BE2C (cell line): ENCODE measurements at regions not wholly inside any gene's neighbourhood (a gene's known extent, or its start where the extent isn't known, plus 50 kb on each side); places are given as distances from the start of the nearest gene placed in this dataset.
A peak's percentile ranks its signal among the peaks of the same experiment; 100 is the strongest.
"Not testable (repeated sequence)": the region's sequence is repeated elsewhere in the genome, so short reads cannot be mapped to it uniquely, and the experiment has no call there.

Experiments used
- DNase-seq: peaks from one replicate; pipeline ENCODE4 v3.0.0-alpha.2; 2020
- H3K27me3 ChIP-seq: fragments of 250-450 bp; sonication (Bioruptor Pico); 2 replicates; pipeline ENCODE4 v1.5.1; 2020; ENCODE audit warnings: mild to moderate bottlenecking
- H3K36me3 ChIP-seq: fragments of 250-450 bp; sonication (Bioruptor Pico); 2 replicates; pipeline ENCODE4 v1.5.1; 2020; ENCODE audit warnings: mild to moderate bottlenecking
- H3K4me1 ChIP-seq: fragments of 250-450 bp; sonication (Bioruptor Pico); 2 replicates; pipeline ENCODE4 v1.5.1; 2020
- H3K4me3 ChIP-seq: 2 replicates; pipeline ENCODE4 v1.5.1; 2011; ENCODE audit warnings: low read depth, low read length
- H3K9me3 ChIP-seq: fragments of 250-450 bp; sonication (Bioruptor Pico); 2 replicates; pipeline ENCODE4 v1.5.1; 2020
- CTCF ChIP-seq: IDR thresholded peaks from 2 replicates; pipeline ENCODE4 v1.5.1; 2012; ENCODE audit warnings: mild to moderate bottlenecking, low read depth, low read length

DNA sequence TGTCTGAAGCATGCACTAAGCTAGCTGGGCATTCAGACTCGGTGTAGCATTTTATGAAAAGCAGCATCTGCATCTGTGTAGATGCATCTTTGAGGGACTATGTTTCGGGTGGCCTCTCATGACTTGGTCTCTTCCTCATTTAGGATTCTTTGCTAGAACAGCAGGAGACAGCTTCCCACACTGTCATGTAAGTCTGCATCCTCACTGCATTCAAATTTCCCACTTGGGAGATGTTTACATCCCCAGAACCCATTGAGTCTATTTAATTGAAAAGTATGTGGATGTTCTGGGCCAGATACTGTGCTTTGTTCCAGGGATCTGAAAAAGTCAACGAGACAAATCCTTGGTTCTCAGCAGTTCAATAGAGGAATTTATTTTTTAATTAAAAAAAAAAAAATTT is 198.6 kb upstream of the EEF2KMT start:
- TF ChIP-seq CTCF, result no peak
- H3K4me3 ChIP-seq, result no peak overlapping the region
- H3K36me3 ChIP-seq, result no peaks in the 10 kb centered on the region
- DNase-seq, result no peak
- no peaks in the 10 kb centered on the region for H3K9me3 ChIP-seq
- no peaks in the 10 kb centered on the region for H3K4me1 ChIP-seq
- H3K27me3 ChIP-seq, result no peaks in the 10 kb centered on the region

- not testable (repeated sequence) for DNase-seq, H3K4me1 ChIP-seq, H3K36me3 ChIP-seq, H3K27me3 ChIP-seq, H3K9me3 ChIP-seq, H3K4me3 ChIP-seq
Measured at GRCh38 chr16:5295304-5295703, 197.7 kb upstream of the EEF2KMT start.

DNA sequence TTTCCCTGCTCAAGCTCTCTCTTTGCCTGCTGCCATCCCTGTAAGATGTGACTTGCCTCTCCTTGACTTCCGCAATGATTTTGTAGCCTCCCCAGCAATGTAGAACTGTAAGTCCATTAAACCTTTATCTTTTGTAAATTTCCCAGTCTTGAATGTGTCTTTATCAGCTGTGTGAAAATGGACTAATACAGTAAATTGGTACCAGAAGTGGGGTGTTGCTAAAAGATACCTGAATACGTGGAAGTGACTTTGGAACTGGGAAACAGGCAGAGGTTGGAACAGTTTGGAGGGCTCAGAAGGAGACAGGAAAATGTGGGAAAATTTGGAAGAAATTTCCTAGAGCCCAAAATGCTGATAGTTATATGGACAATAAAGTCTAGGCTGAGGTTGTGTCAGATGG is 184.6 kb upstream of the EEF2KMT start:
- H3K4me3 ChIP-seq, H3K9me3 ChIP-seq, H3K27me3 ChIP-seq, DNase-seq, H3K36me3 ChIP-seq, H3K4me1 ChIP-seq: not testable (repeated sequence)

GRCh38 chr16:5257462-5257861 is 159.9 kb upstream of the EEF2KMT start:
- Histone ChIP-seq H3K9me3 (no peaks in the 10 kb centered on the region), H3K36me3 (no peaks in the 10 kb centered on the region), H3K4me3 (no peak overlapping the region), H3K4me1 (no peaks in the 10 kb centered on the region), H3K27me3 (no peaks in the 10 kb centered on the region)
- DNase-seq, result no peak
- TF ChIP-seq CTCF, result no peak

GRCh38 chr16:5252791-5253190 is 155.2 kb upstream of the EEF2KMT start:
- DNase-seq, result no peak
- no peaks in the 10 kb centered on the region for H3K9me3 ChIP-seq
- no peaks in the 10 kb centered on the region for H3K27me3 ChIP-seq
- TF ChIP-seq CTCF, result no peak
- no peaks in the 10 kb centered on the region for H3K36me3 ChIP-seq
- no peaks in the 10 kb centered on the region for H3K4me1 ChIP-seq
- no peak overlapping the region for H3K4me3 ChIP-seq

DNA sequence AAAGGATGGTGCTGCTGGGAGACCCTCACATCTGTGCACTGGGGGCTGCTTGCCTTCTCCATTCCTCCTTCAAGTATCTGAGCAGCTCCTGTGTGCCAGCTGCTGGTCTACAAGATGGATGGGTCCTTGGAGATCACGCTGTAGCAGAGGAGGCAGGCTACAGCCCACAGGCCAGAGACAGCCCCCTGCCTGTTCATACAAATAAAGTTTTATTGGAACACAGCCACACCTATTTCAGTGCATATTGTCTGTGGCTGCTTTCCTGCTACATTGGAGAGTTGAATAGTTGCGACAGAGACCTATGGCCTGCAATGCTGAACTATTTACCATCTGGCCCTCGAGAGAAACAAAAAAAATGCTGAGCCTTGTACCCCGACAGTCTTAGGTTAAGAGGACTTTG is 149.8 kb upstream of the EEF2KMT start:
- not testable (repeated sequence) for H3K4me1 ChIP-seq, H3K27me3 ChIP-seq, H3K36me3 ChIP-seq, DNase-seq, H3K9me3 ChIP-seq, H3K4me3 ChIP-seq

- not testable (repeated sequence) for H3K4me3 ChIP-seq, H3K36me3 ChIP-seq, H3K9me3 ChIP-seq
Measured at GRCh38 chr16:5240278-5240626, 142.7 kb upstream of the EEF2KMT start.

DNA sequence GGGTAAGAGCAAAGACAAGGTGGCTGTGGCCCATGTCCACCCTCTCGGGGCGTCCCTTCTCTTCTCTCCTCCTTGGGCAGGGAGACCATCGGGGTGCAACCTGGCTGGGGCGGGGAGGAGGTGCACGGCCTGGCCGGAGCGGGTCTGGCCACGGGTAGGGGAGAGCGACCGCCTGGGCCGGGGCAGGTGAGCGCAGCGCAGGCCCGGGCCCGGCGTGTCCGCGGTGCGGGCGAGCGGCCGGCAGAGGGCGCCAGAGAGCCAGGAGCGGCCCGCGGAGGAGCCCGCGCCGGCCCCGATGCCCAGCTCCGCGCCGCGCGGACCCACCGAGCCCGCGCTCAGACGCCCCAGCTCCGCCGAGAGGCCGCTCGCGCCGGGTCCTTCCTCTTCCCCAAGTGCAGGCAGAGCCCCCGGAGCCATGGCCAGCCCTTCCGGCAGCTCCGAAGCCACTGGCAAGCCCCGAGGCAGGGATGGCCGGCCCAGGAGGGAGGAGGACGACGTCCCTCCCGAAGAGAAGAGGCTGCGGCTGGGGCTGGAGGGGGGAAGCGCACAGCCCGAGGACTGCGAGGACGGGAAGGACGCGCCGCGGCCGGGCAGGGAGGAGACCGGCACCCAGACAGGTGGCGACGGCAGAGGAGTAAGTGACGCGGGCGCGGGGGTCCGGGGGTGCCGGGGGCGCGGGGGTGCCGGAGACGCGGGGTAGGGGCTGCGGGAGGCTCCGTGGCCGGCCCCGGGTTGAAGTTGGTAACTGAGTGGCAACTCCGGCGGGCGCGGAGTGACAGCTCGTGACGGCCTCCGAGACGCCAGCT is 142.1 kb upstream of the EEF2KMT start:
- DNase-seq, result peak; percentile 66

More at GRCh38 chr16:5240278-5240626, 142.7 kb upstream of the EEF2KMT start:
- not testable (repeated sequence) for H3K4me1 ChIP-seq, H3K27me3 ChIP-seq, DNase-seq

More for the DNA sequence above, 142.1 kb upstream of the EEF2KMT start:
- H3K4me1 ChIP-seq, H3K36me3 ChIP-seq, H3K9me3 ChIP-seq, H3K27me3 ChIP-seq, H3K4me3 ChIP-seq: not testable (repeated sequence)
- TF ChIP-seq CTCF, result peak; percentile 17; the same call in 1 of the 2 replicates
